BE2C (cell line): ENCODE measurements at regions not wholly inside any gene's neighbourhood (a gene's known extent, or its start where the extent isn't known, plus 50 kb on each side); places are given as distances from the start of the nearest gene placed in this dataset.

Source experiments
- DNase-seq: peaks from one replicate; pipeline ENCODE4 v3.0.0-alpha.2; 2020
- H3K27me3 ChIP-seq: fragments of 250-450 bp; sonication (Bioruptor Pico); 2 replicates; pipeline ENCODE4 v1.5.1; 2020; ENCODE audit warnings: mild to moderate bottlenecking
- H3K36me3 ChIP-seq: fragments of 250-450 bp; sonication (Bioruptor Pico); 2 replicates; pipeline ENCODE4 v1.5.1; 2020; ENCODE audit warnings: mild to moderate bottlenecking
- H3K4me1 ChIP-seq: fragments of 250-450 bp; sonication (Bioruptor Pico); 2 replicates; pipeline ENCODE4 v1.5.1; 2020
- H3K4me3 ChIP-seq: 2 replicates; pipeline ENCODE4 v1.5.1; 2011; ENCODE audit warnings: low read depth, low read length
- H3K9me3 ChIP-seq: fragments of 250-450 bp; sonication (Bioruptor Pico); 2 replicates; pipeline ENCODE4 v1.5.1; 2020
- CTCF ChIP-seq: IDR thresholded peaks from 2 replicates; pipeline ENCODE4 v1.5.1; 2012; ENCODE audit warnings: mild to moderate bottlenecking, low read depth, low read length

- H3K4me3 ChIP-seq: no peak overlapping the region
- H3K9me3 ChIP-seq: no peaks in the 10 kb centered on the region
- H3K4me1 ChIP-seq: no peaks in the 10 kb centered on the region
- no peak for DNase-seq
- no peaks in the 10 kb centered on the region for H3K36me3 ChIP-seq
- no peaks in the 10 kb centered on the region for H3K27me3 ChIP-seq
- no peak for TF ChIP-seq CTCF
Observed at GRCh38 chr20:48236000-48236970, 451.0 kb upstream of the SULF2 start.

GRCh38 chr20:48234951-48235350 lies 449.7 kb upstream of the SULF2 start:
- peaks cover 4% of the 10 kb centered on the region for H3K9me3 ChIP-seq
- TF ChIP-seq CTCF: no peak
- H3K4me3 ChIP-seq: no peak overlapping the region
- no peaks in the 10 kb centered on the region for H3K36me3 ChIP-seq
- H3K27me3 ChIP-seq: no peaks in the 10 kb centered on the region
- no peak for DNase-seq
- no peaks in the 10 kb centered on the region for H3K4me1 ChIP-seq

DNA sequence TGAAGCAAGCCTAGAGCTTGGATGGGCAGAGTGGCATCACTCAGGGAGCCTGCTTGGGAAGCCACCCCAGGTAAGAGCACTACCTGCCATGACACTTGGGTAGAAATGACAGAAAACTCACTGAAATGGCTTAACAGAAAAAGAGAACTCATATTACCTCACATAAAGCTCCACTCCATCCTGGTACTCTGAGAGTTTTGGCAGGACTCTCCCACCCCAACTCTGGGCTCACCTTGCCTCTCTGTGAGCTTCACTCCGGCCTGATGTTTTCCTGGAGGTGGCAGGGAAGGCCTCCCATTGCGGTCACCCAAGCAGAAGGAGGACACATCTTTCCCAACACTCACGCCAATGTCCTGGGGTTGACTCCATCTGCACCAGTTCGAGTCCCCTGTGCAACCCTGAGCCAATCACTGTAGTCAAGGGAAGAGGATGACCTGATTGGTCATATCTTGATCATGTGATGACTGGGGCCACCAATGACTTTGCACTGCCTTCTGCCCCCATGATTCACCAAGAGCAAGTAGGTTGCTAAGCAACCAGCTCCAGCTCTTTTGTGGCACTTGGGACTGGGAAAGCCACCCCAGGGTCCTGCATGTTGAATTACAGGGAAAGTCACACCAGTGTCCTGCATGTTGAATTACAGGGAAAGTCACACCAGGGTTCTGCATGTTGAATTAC lies 446.1 kb upstream of the SULF2 start:
- no peaks in the 10 kb centered on the region for H3K4me1 ChIP-seq
- DNase-seq: no peak
- H3K9me3 ChIP-seq: peaks cover 9% of the 10 kb centered on the region
- H3K36me3 ChIP-seq: no peaks in the 10 kb centered on the region
- TF ChIP-seq CTCF: no peak
- H3K27me3 ChIP-seq: no peaks in the 10 kb centered on the region
- no peak overlapping the region for H3K4me3 ChIP-seq

- TF ChIP-seq CTCF: no peak
- peaks cover 9% of the 10 kb centered on the region for H3K9me3 ChIP-seq
- no peaks in the 10 kb centered on the region for H3K4me1 ChIP-seq
- H3K36me3 ChIP-seq: no peaks in the 10 kb centered on the region
- DNase-seq: no peak
- H3K4me3 ChIP-seq: no peak overlapping the region
- H3K27me3 ChIP-seq: no peaks in the 10 kb centered on the region
Observed at GRCh38 chr20:48230216-48230615, 444.9 kb upstream of the SULF2 start.

DNA sequence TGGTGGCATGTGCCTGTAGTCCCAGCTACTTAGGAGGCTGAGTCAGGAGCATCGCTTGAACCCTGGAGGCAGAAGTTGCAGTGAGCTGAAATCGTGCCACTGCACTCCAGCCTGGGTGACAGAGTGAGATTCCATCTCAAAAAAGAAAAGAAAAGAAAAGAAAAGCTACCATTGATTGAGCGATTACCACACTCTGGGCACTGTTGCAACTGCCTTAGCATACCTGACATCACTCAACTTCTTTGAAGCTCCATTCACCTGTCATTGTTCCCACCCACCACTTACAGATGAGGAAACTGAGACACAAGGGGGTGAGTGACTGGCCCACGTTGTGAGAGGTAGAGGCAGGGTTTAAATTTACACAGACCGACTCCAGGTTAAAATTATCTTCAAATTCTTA lies 442.1 kb upstream of the SULF2 start:
- Histone ChIP-seq H3K36me3 (no peaks in the 10 kb centered on the region), H3K4me3 (no peak overlapping the region), H3K4me1 (no peaks in the 10 kb centered on the region), H3K9me3 (peaks cover 9% of the 10 kb centered on the region), H3K27me3 (no peaks in the 10 kb centered on the region)
- DNase-seq: no peak
- no peak for TF ChIP-seq CTCF

DNA sequence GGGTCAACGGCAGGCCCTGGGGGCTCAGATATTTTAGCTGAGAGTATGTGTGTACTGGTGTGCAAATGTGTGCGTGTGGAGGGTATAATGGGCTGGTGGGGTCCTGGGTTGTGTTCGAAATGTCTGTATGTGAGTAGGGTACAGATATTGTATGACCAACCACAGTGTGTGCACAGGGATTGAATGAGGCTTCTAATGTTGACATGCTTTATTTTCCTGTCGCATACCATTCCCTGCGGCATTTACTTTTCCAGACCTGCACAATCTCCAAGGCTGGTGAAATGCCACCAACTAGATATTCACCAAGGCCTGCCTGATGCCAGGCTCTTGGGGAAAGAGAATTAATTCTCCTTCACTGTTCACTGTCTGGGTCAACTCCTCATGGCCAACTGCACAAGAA lies 441.4 kb upstream of the SULF2 start:
- no peak for TF ChIP-seq CTCF
- H3K4me1 ChIP-seq: no peaks in the 10 kb centered on the region
- no peak overlapping the region for H3K4me3 ChIP-seq
- DNase-seq: no peak
- peaks cover 9% of the 10 kb centered on the region for H3K9me3 ChIP-seq
- no peaks in the 10 kb centered on the region for H3K36me3 ChIP-seq
- H3K27me3 ChIP-seq: no peaks in the 10 kb centered on the region
